H1 (cell line): ENCODE measurements at regions not wholly inside any gene's neighbourhood (a gene's known extent, or its start where the extent isn't known, plus 50 kb on each side); places are given as distances from the start of the nearest gene placed in this dataset.

Experiments used
- CTCF ChIA-PET: fragments of 300-600 bp; sonication (Branson Sonifier 250); formaldehyde crosslinking; loops from one replicate; lab custom pipeline; 2021; ENCODE audit not compliant: partially characterized antibody; lab: Charles Lee
- POLR2A ChIA-PET: fragments of 300-600 bp; sonication (Branson Sonifier 250); formaldehyde crosslinking; loops from one replicate; lab custom pipeline; 2021; ENCODE audit warnings: inconsistent platforms; ENCODE audit not compliant: partially characterized antibody; lab: Charles Lee
- DNase-seq, 2 experiments: peaks; one replicate each; pipeline versions ENCODE4 v3.0.0 to v3.0.0-alpha.2; 2010 to 2022; ENCODE audit warnings: low spot score in 2 of 2, low read depth in 1 of 2, mixed read lengths in 1 of 2
- FAIRE-seq: peaks from 2 replicates; lab custom pipeline; 2011; peaks lifted over from hg19 to GRCh38; lab: Jason Lieb, UNC
- H2AFZ ChIP-seq: 2 replicates; pipeline ENCODE4 v1.8.1; 2012; ENCODE audit warnings: low read length, inconsistent platforms
- H2AK5ac ChIP-seq: 2 replicates; pipeline ENCODE4 v1.6.1; 2013; ENCODE audit warnings: low read depth, low read length
- H2BK120ac ChIP-seq: replicated peaks from 2 replicates; pipeline ENCODE3; 2013; ENCODE audit warnings: low read depth, low read length, inconsistent platforms
- H2BK12ac ChIP-seq: 2 replicates; pipeline ENCODE4 v1.6.1; 2013; ENCODE audit warnings: low read depth, low read length
- H2BK15ac ChIP-seq: 2 replicates; pipeline ENCODE4 v1.6.1; 2013; ENCODE audit warnings: low read length
- H2BK20ac ChIP-seq: 2 replicates; pipeline ENCODE4 v1.6.1; 2013; ENCODE audit warnings: low read length
- H2BK5ac ChIP-seq: 2 replicates; pipeline ENCODE4 v1.6.1; 2013; ENCODE audit warnings: low read depth, low read length
- H3K14ac ChIP-seq: 2 replicates; pipeline ENCODE4 v1.6.1; 2013; ENCODE audit warnings: inconsistent platforms; ENCODE audit not compliant: insufficient read length
- H3K18ac ChIP-seq: 2 replicates; pipeline ENCODE4 v1.6.1; 2013; ENCODE audit warnings: low read length; ENCODE audit errors: extremely low read depth
- H3K23ac ChIP-seq: 2 replicates; pipeline ENCODE4 v1.6.1; 2013; ENCODE audit warnings: inconsistent platforms; ENCODE audit not compliant: insufficient read length
- H3K23me2 ChIP-seq: 2 replicates; pipeline ENCODE4 v1.6.1; 2013; ENCODE audit warnings: low read depth, low read length
- H3K27ac ChIP-seq: 2 replicates; pipeline ENCODE4 v1.6.1; 2011; ENCODE audit warnings: low read depth, low read length, inconsistent platforms
- H3K27me3 ChIP-seq, 4 experiments: replicated peaks in 1 of 4; 1 replicate in 1 of 4; 2 replicates in 3 of 4; pipeline versions ENCODE4 v1.6.1 to v1.8.1; 2011 to 2013; ENCODE audit warnings: low read length in 3 of 4, mild to moderate bottlenecking in 3 of 4, inconsistent platforms in 2 of 4, mixed read lengths in 2 of 4, moderate library complexity in 1 of 4; ENCODE audit not compliant: control insufficient read depth in 3 of 4, insufficient read depth in 3 of 4; ENCODE audit errors: extremely low read depth in 1 of 4
- H3K36me3 ChIP-seq, 4 experiments: 2 replicates each; pipeline versions ENCODE4 v1.6.1 to v1.8.1; 2011 to 2013; ENCODE audit warnings: mild to moderate bottlenecking in 4 of 4, low read length in 3 of 4, moderate library complexity in 2 of 4, control low read depth in 1 of 4, inconsistent platforms in 1 of 4; ENCODE audit not compliant: insufficient read depth in 4 of 4, control insufficient read depth in 2 of 4
- H3K4ac ChIP-seq: replicated peaks from 2 replicates; pipeline ENCODE3; 2013; ENCODE audit warnings: low read length, low read depth, mixed read lengths, inconsistent platforms; ENCODE audit not compliant: insufficient read length
- H3K4me1 ChIP-seq, 4 experiments: replicated peaks in 1 of 4; 1 replicate in 1 of 4; 2 replicates in 3 of 4; pipeline versions ENCODE4 v1.6.1 to v1.8.1; 2011 to 2013; ENCODE audit warnings: low read length in 3 of 4, inconsistent platforms in 2 of 4, mixed read lengths in 1 of 4; ENCODE audit not compliant: insufficient read depth in 4 of 4, control insufficient read depth in 3 of 4
- H3K4me2 ChIP-seq, 2 experiments: 2 replicates each; pipeline versions ENCODE4 v1.6.1 to v1.8.1; 2011 to 2013; ENCODE audit warnings: low read depth in 2 of 2, low read length in 2 of 2, control low read depth in 1 of 2, inconsistent platforms in 1 of 2, mild to moderate bottlenecking in 1 of 2; ENCODE audit not compliant: insufficient read depth in 1 of 2
- H3K4me3 ChIP-seq, 4 experiments: fragments of 200-600, 300-600 bp in 1 of 4; sonication (generic), shearing (Covaris generic), sonication (Bioruptor Twin) in 1 of 4; 2 replicates each; pipeline versions ENCODE4 v1.5.1 to v1.8.1; 2011 to 2016; ENCODE audit warnings: low read length in 4 of 4, low read depth in 3 of 4, control low read depth in 2 of 4, inconsistent platforms in 2 of 4, mild to moderate bottlenecking in 2 of 4, mixed read lengths in 1 of 4, moderate library complexity in 1 of 4; ENCODE audit not compliant: insufficient read depth in 2 of 4; ENCODE audit errors: extremely low read depth in 1 of 4
- H3K56ac ChIP-seq: replicated peaks from 2 replicates; pipeline ENCODE3; 2013; ENCODE audit warnings: low read depth, mild to moderate bottlenecking, mixed read lengths, low read length, inconsistent platforms; ENCODE audit not compliant: insufficient read length
- H3K79me1 ChIP-seq: 2 replicates; pipeline ENCODE4 v1.6.1; 2013; ENCODE audit warnings: low read depth, low read length, control low read depth
- H3K79me2 ChIP-seq, 2 experiments: 2 replicates each; pipeline versions ENCODE4 v1.6.1 to v1.8.1; 2012 to 2013; ENCODE audit warnings: low read length in 2 of 2, mild to moderate bottlenecking in 2 of 2, inconsistent platforms in 1 of 2; ENCODE audit not compliant: insufficient read depth in 2 of 2, control insufficient read depth in 1 of 2
- H3K9ac ChIP-seq, 4 experiments: replicated peaks in 1 of 4; 1 replicate in 1 of 4; 2 replicates in 3 of 4; pipeline versions ENCODE4 v1.6.1 to v1.8.1; 2011 to 2013; ENCODE audit warnings: low read depth in 3 of 4, low read length in 3 of 4, control low read depth in 2 of 4, mild to moderate bottlenecking in 2 of 4, moderate library complexity in 2 of 4, inconsistent platforms in 1 of 4; ENCODE audit errors: extremely low read depth in 1 of 4
- H3K9me3 ChIP-seq, 2 experiments: 2 replicates each; pipeline versions ENCODE4 v1.6.1 to v1.8.1; 2012 to 2013; ENCODE audit warnings: mild to moderate bottlenecking in 2 of 2, moderate library complexity in 2 of 2, control low read depth in 1 of 2, inconsistent platforms in 1 of 2, low read depth in 1 of 2, low read length in 1 of 2, mixed read lengths in 1 of 2; ENCODE audit not compliant: insufficient read depth in 2 of 2
- H4K20me1 ChIP-seq, 2 experiments: replicated peaks in 1 of 2; 2 replicates each; pipeline versions ENCODE3 to v1.8.1; 2011 to 2013; ENCODE audit warnings: inconsistent platforms in 2 of 2, low read length in 2 of 2, mild to moderate bottlenecking in 1 of 2; ENCODE audit not compliant: insufficient read depth in 2 of 2, control insufficient read depth in 1 of 2
- H4K5ac ChIP-seq: 2 replicates; pipeline ENCODE4 v1.6.1; 2013; ENCODE audit warnings: low read length, low read depth, mixed read lengths, inconsistent platforms; ENCODE audit not compliant: insufficient read length
- H4K8ac ChIP-seq: 2 replicates; pipeline ENCODE4 v1.8.0; 2013; ENCODE audit warnings: mild to moderate bottlenecking, moderate library complexity, low read length, inconsistent platforms; ENCODE audit not compliant: insufficient read depth; ENCODE audit errors: extremely low read depth
- H4K91ac ChIP-seq: replicated peaks from 2 replicates; pipeline ENCODE3; 2013; ENCODE audit warnings: low read length, mixed read lengths, inconsistent platforms; ENCODE audit not compliant: insufficient read length
- CHD1 ChIP-seq: IDR thresholded peaks from 2 replicates; pipeline ENCODE4 v1.6.1; 2012; ENCODE audit warnings: low read depth, low read length, improper control_type of control experiment
- CHD2 ChIP-seq: IDR thresholded peaks from 2 replicates; pipeline ENCODE4 v1.6.1; 2012; ENCODE audit warnings: low read length, improper control_type of control experiment
- CREB1 ChIP-seq: IDR thresholded peaks from 2 replicates; pipeline ENCODE4 v1.6.1; 2012; ENCODE audit warnings: inconsistent platforms
- EZH2 ChIP-seq: fragments of 200-600 bp; sonication (generic); IDR thresholded peaks from 2 replicates; pipeline ENCODE4 v1.7.1; 2012; ENCODE audit warnings: low read depth, mild to moderate bottlenecking, moderate library complexity, low read length, inconsistent platforms; ENCODE audit not compliant: severe bottlenecking
- FOSL1 ChIP-seq: IDR thresholded peaks from 2 replicates; pipeline ENCODE4 v1.6.1; 2011; ENCODE audit warnings: mild to moderate bottlenecking, low read depth, low read length, moderate library complexity; ENCODE audit not compliant: insufficient read depth
- GTF2F1 ChIP-seq: IDR thresholded peaks from 2 replicates; pipeline ENCODE4 v1.6.1; 2012; ENCODE audit warnings: low read depth, low read length, improper control_type of control experiment, borderline replicate concordance
- RFX5 ChIP-seq: IDR thresholded peaks from 2 replicates; pipeline ENCODE4 v1.6.1; 2011; ENCODE audit warnings: low read depth, low read length, improper control_type of control experiment, borderline replicate concordance
- SIN3A ChIP-seq, 2 experiments: IDR thresholded peaks in 1 of 2; conservative IDR thresholded peaks in 1 of 2; 2 replicates each; pipeline ENCODE4 v1.6.1; 2011 to 2012; ENCODE audit warnings: low read length in 2 of 2, improper control_type of control experiment in 1 of 2, low read depth in 1 of 2, mild to moderate bottlenecking in 1 of 2
- TCF12 ChIP-seq: IDR thresholded peaks from 2 replicates; pipeline ENCODE4 v1.6.1; 2011; ENCODE audit warnings: low read depth, mild to moderate bottlenecking, low read length
- WGBS, 2 experiments: shearing (Covaris generic) in 1 of 2; methylation state at CpG; one replicate each; pipeline versions ENCODE4 v1.1.6 to v1.1.7; 2013 to 2015; ENCODE audit warnings: low lambda C conversion rate in 2 of 2, mixed read lengths in 2 of 2, inconsistent platforms in 1 of 2, low coverage in 1 of 2, missing lambda C conversion rate in 1 of 2; ENCODE audit not compliant: insufficient replicate concordance in 2 of 2, insufficient coverage in 1 of 2, insufficient read length in 1 of 2; ENCODE audit errors: extremely low coverage in 1 of 2, missing lambda C conversion rate in 1 of 2; 5-methylcytosine and 5-hydroxymethylcytosine counted together
- TF ChIP-seq, protein P1 (sequence below): IDR thresholded peaks from 2 replicates; pipeline ENCODE4 v1.6.1; 2011; ENCODE audit warnings: low read depth, mild to moderate bottlenecking, low read length; ENCODE audit not compliant: insufficient read depth
- TF ChIP-seq, protein P2 (sequence below): IDR thresholded peaks from 2 replicates; pipeline ENCODE4 v1.6.1; 2012; ENCODE audit warnings: inconsistent platforms
- TF ChIP-seq, protein P3 (sequence below): IDR thresholded peaks from 2 replicates; pipeline ENCODE4 v1.6.1; 2012; ENCODE audit warnings: low read length, inconsistent platforms

DNA sequence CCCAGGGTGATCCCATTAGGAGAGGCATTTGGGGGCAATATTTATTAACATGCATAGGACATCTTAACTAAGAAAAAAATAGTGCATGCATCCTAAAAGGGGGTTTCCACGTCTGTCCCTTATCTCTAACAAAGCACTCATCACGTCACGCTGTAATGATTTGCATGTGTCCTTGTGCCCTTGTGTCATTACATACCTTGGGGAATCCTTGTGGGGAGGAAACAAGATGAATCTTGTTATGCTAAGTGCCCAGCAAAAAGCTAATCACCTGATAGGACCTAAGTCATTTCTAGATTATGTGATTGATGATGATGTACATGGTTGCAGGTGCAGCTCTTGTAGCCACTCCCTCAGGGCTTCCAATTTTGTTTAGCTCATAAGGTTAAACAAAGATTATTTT lies 250.9 kb downstream of the FBXO15 start:
- Histone ChIP-seq H3K27me3 (peaks cover 0 to 17% (median under 1%) of the 10 kb centered on the region in 4 experiments; a peak in 5 of 7 replicates), H4K91ac (no peak overlapping the region), H3K9me3 (no peaks in the 10 kb centered on the region; a peak in 1 of 4 replicates), H2AFZ (no peak overlapping the region), H2BK5ac (no peak overlapping the region), H2AK5ac (no peak overlapping the region), H3K4ac (no peak overlapping the region), H2BK120ac (no peak overlapping the region), H3K23ac (no peak overlapping the region), H3K23me2 (no peaks in the 10 kb centered on the region), H3K79me1 (no peaks in the 10 kb centered on the region), H3K27ac (no peak overlapping the region), H3K36me3 (no peaks in the 10 kb centered on the region), H3K18ac (no peak overlapping the region), H4K5ac (no peak overlapping the region), H2BK15ac (no peak overlapping the region), H3K14ac (no peak overlapping the region), H3K4me3 (no peak overlapping the region), H3K56ac (no peak overlapping the region), H3K4me2 (no peak overlapping the region; a peak in 1 of 4 replicates), H4K8ac (no peak overlapping the region), H4K20me1 (peaks cover 0 to 2% of the 10 kb centered on the region in 2 experiments), H2BK20ac (no peak overlapping the region), H3K79me2 (no peaks in the 10 kb centered on the region), H3K4me1 (peaks cover 2 to 30% (median 12%) of the 10 kb centered on the region in 4 experiments; a peak in 5 of 7 replicates), H2BK12ac (no peak overlapping the region), H3K9ac (no peak overlapping the region)
- POLR2A ChIA-PET: no interaction called here
- DNase-seq (no peak), FAIRE-seq (no peak)
- 61% methylated on average over 3 of the region's 3 CpGs; no CpG with 5 or more reads in 1 of the 2 experiments for WGBS, 2 experiments
- CTCF ChIA-PET: interaction anchor here (0.9 to 2.5 kb wide), 6 partner anchors 10 to 83 kb away, joined by 3 to 15 read pairs (median 6); no protein-coding TSS in a partner anchor
- TF ChIP-seq SIN3A (conservative IDR thresholded peaks at IDR 0.05 in 1 of 2, IDR thresholded peaks at IDR 0.05 in 1 of 2; ENCODE audit: low read depth in 1 of 2, low read length in 2 of 2): no peak
- TF ChIP-seq TCF12: no peak
- TF ChIP-seq, protein P1, sequence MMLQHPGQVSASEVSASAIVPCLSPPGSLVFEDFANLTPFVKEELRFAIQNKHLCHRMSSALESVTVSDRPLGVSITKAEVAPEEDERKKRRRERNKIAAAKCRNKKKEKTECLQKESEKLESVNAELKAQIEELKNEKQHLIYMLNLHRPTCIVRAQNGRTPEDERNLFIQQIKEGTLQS: no peak
- TF ChIP-seq EZH2: no peak
- TF ChIP-seq, protein P2, sequence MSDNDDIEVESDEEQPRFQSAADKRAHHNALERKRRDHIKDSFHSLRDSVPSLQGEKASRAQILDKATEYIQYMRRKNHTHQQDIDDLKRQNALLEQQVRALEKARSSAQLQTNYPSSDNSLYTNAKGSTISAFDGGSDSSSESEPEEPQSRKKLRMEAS: no peak
- no peak for TF ChIP-seq CHD2
- TF ChIP-seq FOSL1: no peak
- TF ChIP-seq, protein P3, sequence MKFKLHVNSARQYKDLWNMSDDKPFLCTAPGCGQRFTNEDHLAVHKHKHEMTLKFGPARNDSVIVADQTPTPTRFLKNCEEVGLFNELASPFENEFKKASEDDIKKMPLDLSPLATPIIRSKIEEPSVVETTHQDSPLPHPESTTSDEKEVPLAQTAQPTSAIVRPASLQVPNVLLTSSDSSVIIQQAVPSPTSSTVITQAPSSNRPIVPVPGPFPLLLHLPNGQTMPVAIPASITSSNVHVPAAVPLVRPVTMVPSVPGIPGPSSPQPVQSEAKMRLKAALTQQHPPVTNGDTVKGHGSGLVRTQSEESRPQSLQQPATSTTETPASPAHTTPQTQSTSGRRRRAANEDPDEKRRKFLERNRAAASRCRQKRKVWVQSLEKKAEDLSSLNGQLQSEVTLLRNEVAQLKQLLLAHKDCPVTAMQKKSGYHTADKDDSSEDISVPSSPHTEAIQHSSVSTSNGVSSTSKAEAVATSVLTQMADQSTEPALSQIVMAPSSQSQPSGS: no peak
- TF ChIP-seq GTF2F1: no peak
- TF ChIP-seq CREB1: no peak
- TF ChIP-seq RFX5: no peak
- no peak for TF ChIP-seq CHD1
